Right forelimb (tissue), 1 donor: ENCODE measurements at regions not wholly inside any gene's neighbourhood (a gene's known extent, or its start where the extent isn't known, plus 50 kb on each side); places are given as distances from the start of the nearest gene placed in this dataset.
"Not testable (repeated sequence)": the region's sequence is repeated elsewhere in the genome, so short reads cannot be mapped to it uniquely, and the experiment has no call there.

Experiments
- DNase-seq: peaks from one replicate; pipeline ENCODE4 v3.0.0-alpha.2; 2018

GRCh38 chr2:39995005-39995737 is 216.1 kb upstream of the THUMPD2 start:
- no peak for DNase-seq

- DNase-seq: no peak
Measured at GRCh38 chr2:39994151-39994550, 215.1 kb upstream of the THUMPD2 start.

GRCh38 chr2:39991298-39991697 is 212.2 kb upstream of the THUMPD2 start:
- no peak for DNase-seq

DNA sequence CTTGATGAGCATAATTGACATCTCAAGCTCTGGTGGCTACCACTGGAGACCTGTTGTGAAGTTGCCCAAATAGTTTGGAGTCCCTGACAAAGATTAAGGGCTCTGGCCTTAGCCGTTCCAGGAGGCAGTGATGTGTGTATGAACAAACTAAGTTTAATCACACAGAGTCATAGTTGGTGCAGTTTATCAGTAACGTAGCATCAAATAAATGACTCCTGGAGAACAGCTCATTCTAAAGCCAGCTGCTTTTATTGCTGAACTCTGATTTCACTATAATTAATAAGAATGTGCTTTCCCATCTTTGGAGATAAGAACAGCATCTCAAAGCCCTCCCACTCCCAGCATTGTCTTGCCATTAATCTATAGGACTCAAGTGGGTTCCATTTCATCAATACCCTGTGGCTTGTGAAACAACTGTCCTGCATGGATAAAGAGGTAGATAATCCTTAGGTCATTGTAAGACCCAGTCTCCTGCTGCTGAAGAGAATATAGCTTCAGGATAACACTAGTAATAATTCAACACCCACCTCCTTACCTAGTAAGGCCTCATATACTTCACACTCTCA is 211.4 kb upstream of the THUMPD2 start:
- no peak for DNase-seq

DNA sequence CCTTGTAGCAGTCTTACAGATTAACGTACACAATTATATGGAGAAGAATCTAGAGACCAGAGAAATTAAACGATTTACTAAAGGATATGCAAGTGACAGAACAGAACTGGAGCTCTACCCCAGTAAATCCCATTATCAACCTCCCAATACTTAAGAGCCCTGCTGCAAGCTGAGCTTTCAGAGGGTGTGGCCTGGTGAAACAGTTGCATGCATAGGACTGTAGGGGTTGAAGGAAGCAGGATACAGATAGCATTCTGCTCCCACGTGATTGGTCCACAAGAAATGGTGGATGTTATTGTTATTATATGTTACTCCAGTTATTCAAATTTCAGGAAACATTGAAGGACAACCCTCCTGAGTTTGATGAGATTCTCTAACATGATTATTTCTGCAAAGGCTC is 210.8 kb upstream of the THUMPD2 start:
- no peak for DNase-seq

GRCh38 chr2:39981883-39982311 is 202.8 kb upstream of the THUMPD2 start:
- DNase-seq: no peak

GRCh38 chr2:39975476-39976020 is 196.5 kb upstream of the THUMPD2 start:
- no peak for DNase-seq

DNA sequence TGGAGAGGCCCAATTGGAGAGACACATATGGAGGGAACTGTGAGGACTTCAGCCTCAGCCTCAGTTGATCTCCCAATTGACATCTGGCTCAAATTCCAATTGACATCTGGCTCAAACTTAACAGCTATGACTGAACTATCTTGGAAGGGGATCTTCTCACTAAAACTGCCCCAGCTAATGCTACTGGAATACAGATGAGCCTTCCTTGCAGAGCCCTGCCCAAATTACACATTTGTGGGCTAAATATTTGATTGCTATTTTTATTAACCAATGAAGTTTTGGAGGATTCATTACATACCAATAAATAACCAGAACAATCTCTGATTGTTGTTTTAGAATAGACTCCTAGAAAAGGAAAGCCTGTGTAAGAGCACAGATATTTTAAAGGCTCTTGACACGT is 189.0 kb upstream of the THUMPD2 start:
- DNase-seq: no peak

- DNase-seq: not testable (repeated sequence)
Measured at GRCh38 chr2:39960681-39961080, 181.6 kb upstream of the THUMPD2 start.

DNA sequence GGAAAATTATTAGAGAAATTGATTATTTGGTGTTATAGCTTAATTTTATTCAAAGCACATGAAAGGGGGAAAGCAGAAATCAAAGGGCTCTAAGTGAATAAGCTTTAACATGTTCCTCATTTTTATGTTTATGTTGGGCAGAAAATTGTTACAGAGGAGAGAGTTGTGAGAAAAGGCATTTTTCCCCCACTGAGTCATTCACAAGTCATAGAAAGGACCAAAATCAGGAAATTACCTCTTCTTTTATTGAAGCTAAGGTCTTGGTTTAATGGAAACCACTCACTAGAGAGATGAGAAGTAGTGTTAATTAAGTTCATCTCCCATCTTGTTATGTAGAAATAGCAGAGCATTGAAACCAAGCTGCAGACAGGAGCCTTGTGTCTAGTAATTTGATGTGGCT is 175.3 kb upstream of the THUMPD2 start:
- no peak for DNase-seq

DNA sequence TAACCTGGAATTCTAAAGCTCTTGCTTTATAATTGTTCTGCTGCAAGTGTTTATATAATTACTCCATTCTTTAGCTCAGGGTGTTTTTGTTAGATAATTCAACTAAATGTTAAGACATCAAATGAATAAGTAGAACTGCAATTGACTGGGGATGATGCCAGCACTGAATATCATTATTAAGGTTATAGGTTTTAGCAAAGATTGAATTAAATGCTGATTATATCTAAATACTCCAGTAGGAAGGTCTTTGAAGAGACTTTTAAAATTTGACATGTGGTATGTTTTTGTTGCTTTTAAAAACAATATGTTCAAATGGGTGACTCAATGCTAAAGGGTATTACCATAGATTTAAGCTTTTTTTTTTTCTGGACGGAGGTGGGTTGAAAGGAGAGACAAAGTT is 170.1 kb upstream of the THUMPD2 start:
- DNase-seq: no peak

- DNase-seq: no peak
Measured at GRCh38 chr2:39948016-39948719, 169.1 kb upstream of the THUMPD2 start.

- DNase-seq: no peak
Measured at GRCh38 chr2:39947294-39948015, 168.4 kb upstream of the THUMPD2 start.

- no peak for DNase-seq
Measured at GRCh38 chr2:39942950-39943349, 163.9 kb upstream of the THUMPD2 start.

DNA sequence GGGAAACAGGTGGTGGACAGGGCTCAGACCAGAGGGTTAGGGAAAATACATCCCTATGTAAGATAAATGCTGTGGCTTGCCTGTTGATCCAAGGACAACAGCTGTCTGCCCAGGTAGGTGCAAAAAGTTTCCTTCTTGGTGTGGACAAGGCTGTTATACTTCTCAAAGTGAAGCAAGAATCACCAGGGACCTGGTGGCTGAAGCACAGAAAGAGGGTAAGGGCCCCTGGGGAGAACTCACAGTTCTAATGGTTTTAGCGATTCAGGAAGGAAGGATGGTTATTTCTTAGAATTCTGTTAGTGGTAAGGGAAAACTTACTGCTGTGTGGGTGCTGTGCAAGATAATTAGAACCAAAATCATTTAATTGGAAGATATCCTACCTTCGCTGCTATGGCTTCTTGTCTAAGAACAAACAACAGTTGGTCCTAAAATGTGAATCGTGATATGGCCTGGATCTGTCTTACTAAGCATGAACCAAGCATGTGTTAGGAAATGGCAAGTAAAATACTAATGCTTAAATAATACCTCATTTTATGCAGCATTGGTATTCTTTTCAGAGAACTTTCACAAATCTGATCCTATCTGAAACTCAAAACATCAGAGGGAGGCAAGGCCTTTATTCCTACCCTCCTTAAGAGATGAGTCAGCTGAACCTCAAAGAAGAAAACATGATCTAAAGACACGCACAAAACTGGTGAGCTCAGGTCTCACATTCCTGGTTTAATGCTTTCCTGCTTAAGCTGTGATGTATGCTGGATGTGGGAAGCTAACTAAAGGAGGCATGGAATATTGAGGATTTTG is 159.2 kb upstream of the THUMPD2 start:
- no peak for DNase-seq

- no peak for DNase-seq
Measured at GRCh38 chr2:39937621-39938020, 158.6 kb upstream of the THUMPD2 start.

DNA sequence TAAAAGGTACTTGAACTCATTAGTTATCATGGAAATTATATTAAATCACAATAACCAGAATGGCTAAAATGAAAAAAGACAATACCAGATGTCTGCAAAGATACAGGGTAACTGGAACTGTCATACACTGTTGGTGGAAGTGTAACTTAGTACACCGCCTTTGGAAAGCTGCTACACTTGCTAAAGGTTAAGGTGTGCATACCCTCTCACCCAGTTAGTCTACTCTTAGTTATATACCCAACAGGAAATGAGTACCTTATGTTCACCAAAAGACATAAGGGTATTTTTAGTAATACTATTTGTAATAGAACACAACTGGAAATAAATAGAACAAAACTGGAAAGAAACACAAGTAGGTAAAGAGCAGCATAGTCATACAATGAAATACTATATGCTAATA is 155.8 kb upstream of the THUMPD2 start:
- DNase-seq: no peak

- no peak for DNase-seq
Measured at GRCh38 chr2:39933196-39933595, 154.1 kb upstream of the THUMPD2 start.

DNA sequence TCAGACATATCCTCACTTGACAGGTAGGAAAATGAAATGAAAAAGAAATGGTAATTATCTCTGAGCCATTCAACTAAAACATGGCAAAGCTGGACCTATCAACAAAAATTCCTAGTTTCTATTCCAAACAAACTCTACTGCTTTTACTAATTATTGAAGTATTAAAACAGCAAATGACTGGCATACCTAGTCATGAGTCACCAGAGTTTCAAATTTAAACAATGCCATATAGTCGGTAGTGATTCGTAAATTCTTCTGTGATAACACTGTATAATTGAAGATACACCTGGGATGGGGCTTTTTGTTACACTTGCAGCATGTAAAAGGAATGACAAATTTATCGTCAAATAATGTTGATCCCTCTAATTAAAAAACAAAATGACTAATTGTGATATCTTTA is 153.1 kb upstream of the THUMPD2 start:
- DNase-seq: no peak

DNA sequence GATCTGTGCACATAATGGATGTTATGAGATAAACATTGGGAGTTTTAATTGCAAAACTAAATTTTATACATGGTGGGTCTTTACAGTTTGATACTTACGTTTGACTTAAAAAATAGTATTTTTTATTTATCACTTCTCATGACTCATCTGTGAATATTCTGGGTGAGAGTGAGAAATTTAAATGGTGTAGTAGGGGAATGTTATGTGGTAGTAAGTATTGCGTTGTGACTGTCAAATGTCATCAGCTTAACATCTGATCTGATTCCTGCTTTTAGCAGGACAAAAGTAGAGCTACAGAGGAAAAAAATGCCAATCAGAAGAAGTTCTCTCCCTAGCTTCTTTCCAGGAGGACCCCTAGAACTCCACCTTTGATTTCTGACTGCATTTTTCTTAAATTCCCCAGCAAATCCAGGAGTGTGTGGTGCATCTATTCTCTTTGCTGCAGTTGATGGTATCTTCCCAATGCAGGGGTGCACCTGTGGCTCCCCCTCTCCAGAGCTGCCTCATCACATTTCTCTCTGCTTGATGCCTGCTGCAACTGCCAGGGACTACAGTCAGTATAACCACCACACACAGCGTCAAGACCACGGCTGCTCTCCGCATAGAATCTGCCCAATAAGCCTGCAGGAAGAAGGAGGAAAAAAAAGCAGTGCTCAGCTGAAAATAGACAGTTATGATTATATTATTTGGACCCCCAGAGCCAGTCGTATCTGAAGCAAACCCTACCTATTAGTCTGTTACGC is 151.3 kb upstream of the THUMPD2 start:
- no peak for DNase-seq

GRCh38 chr2:39929531-39929930 is 150.5 kb upstream of the THUMPD2 start:
- DNase-seq: no peak

GRCh38 chr2:39925312-39925711 is 146.3 kb upstream of the THUMPD2 start:
- no peak for DNase-seq
